Osteoblast (primary cell): ENCODE measurements at regions not wholly inside any gene's neighbourhood (a gene's known extent, or its start where the extent isn't known, plus 50 kb on each side); places are given as distances from the start of the nearest gene placed in this dataset.

ENCODE experiments used
- DNase-seq: peaks from one replicate; pipeline ENCODE4 v3.0.0; 2011; ENCODE audit warnings: low spot score, mixed read lengths; ENCODE audit not compliant: insufficient read length; ENCODE audit errors: missing footprints
- H2AFZ ChIP-seq: 2 replicates; pipeline ENCODE4 v1.6.0; 2011; ENCODE audit warnings: mild to moderate bottlenecking, low read length
- H3K27ac ChIP-seq: 2 replicates; pipeline ENCODE4 v1.5.1; 2011; ENCODE audit warnings: mild to moderate bottlenecking, low read depth, low read length, moderate library complexity
- H3K27me3 ChIP-seq: 2 replicates; pipeline ENCODE4 v1.6.0; 2012; ENCODE audit warnings: mild to moderate bottlenecking, control low read depth, inconsistent platforms, low read length, moderate library complexity; ENCODE audit not compliant: insufficient read depth
- H3K36me3 ChIP-seq: 2 replicates; pipeline ENCODE4 v1.5.1; 2011; ENCODE audit warnings: mild to moderate bottlenecking, low read length, control low read depth, moderate library complexity; ENCODE audit not compliant: insufficient read depth
- H3K4me1 ChIP-seq: 2 replicates; pipeline ENCODE4 v1.5.1; 2011; ENCODE audit warnings: mild to moderate bottlenecking, low read length, control low read depth, moderate library complexity; ENCODE audit not compliant: insufficient read depth
- H3K4me2 ChIP-seq: 2 replicates; pipeline ENCODE4 v1.6.0; 2011; ENCODE audit warnings: mild to moderate bottlenecking, low read length; ENCODE audit not compliant: insufficient read depth
- H3K4me3 ChIP-seq: fragments of 200-600 bp; sonication (generic); 3 replicates; pipeline ENCODE4 v1.5.1; 2012; ENCODE audit warnings: mild to moderate bottlenecking, low read length, inconsistent platforms; ENCODE audit not compliant: insufficient read depth
- H3K79me2 ChIP-seq: 2 replicates; pipeline ENCODE4 v1.6.0; 2012; ENCODE audit warnings: mild to moderate bottlenecking, low read length, control low read depth, inconsistent platforms; ENCODE audit not compliant: insufficient read depth
- H3K9me3 ChIP-seq: 2 replicates; pipeline ENCODE4 v1.5.1; 2011; ENCODE audit warnings: low read depth, low read length, control low read depth
- H4K20me1 ChIP-seq: 2 replicates; pipeline ENCODE4 v1.6.0; 2012; ENCODE audit warnings: mild to moderate bottlenecking, low read length, control low read depth; ENCODE audit not compliant: insufficient read depth
- TF ChIP-seq, protein P1 (sequence below): IDR thresholded peaks from 2 replicates; pipeline ENCODE4 v1.5.1; 2011; ENCODE audit warnings: mild to moderate bottlenecking, low read depth, low read length, moderate library complexity; ENCODE audit errors: extremely low read depth

DNA sequence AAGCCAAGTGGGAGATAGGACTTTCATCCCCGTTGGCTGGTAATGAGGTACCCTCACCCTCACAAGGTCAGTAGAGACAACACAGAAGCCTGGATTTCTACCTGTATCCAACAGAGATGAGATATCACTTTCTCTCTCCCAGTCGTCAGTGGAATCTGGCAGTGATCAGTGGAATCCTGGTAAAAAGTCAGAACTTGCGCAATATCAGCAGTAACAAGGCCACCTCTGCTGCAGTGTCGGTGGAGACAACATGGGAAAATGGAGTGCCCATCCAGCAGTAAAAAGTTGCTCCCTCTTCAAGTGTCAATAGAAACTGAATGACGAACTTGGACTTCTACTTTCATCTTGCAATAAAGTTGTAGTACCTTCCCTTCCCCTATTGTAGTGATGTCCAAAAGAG, 615.9 kb downstream of the ETS1 start:
- no peak overlapping the region for H3K4me2 ChIP-seq
- TF ChIP-seq, protein P1, sequence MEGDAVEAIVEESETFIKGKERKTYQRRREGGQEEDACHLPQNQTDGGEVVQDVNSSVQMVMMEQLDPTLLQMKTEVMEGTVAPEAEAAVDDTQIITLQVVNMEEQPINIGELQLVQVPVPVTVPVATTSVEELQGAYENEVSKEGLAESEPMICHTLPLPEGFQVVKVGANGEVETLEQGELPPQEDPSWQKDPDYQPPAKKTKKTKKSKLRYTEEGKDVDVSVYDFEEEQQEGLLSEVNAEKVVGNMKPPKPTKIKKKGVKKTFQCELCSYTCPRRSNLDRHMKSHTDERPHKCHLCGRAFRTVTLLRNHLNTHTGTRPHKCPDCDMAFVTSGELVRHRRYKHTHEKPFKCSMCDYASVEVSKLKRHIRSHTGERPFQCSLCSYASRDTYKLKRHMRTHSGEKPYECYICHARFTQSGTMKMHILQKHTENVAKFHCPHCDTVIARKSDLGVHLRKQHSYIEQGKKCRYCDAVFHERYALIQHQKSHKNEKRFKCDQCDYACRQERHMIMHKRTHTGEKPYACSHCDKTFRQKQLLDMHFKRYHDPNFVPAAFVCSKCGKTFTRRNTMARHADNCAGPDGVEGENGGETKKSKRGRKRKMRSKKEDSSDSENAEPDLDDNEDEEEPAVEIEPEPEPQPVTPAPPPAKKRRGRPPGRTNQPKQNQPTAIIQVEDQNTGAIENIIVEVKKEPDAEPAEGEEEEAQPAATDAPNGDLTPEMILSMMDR: no peak

GRCh38 chr11:127966821-127967220, 620.5 kb downstream of the ETS1 start:
- Histone ChIP-seq H3K4me1 (peaks cover 13% of the 10 kb centered on the region), H3K4me2 (no peak overlapping the region), H3K4me3 (no peak overlapping the region), H3K79me2 (no peaks in the 10 kb centered on the region), H2AFZ (no peak overlapping the region), H3K27me3 (no peaks in the 10 kb centered on the region), H3K27ac (no peak overlapping the region), H3K9me3 (no peaks in the 10 kb centered on the region), H3K36me3 (no peaks in the 10 kb centered on the region), H4K20me1 (no peaks in the 10 kb centered on the region)
- TF ChIP-seq, protein P1: no peak
- DNase-seq: no peak

More for the DNA sequence above, 615.9 kb downstream of the ETS1 start:
- DNase-seq: no peak
- Histone ChIP-seq H3K4me1 (peaks cover 7% of the 10 kb centered on the region), H4K20me1 (no peaks in the 10 kb centered on the region), H3K27ac (no peak overlapping the region), H2AFZ (no peak overlapping the region), H3K9me3 (no peaks in the 10 kb centered on the region), H3K36me3 (no peaks in the 10 kb centered on the region), H3K79me2 (no peaks in the 10 kb centered on the region), H3K4me3 (no peak overlapping the region), H3K27me3 (no peaks in the 10 kb centered on the region)

- Histone ChIP-seq H3K4me3 (no peak overlapping the region), H2AFZ (peak overlapping the region; percentile 61), H3K4me1 (peaks cover 13% of the 10 kb centered on the region), H3K9me3 (no peaks in the 10 kb centered on the region), H3K27ac (no peak overlapping the region), H3K27me3 (no peaks in the 10 kb centered on the region), H4K20me1 (no peaks in the 10 kb centered on the region), H3K4me2 (peak overlapping the region; percentile 33), H3K79me2 (no peaks in the 10 kb centered on the region), H3K36me3 (no peaks in the 10 kb centered on the region)
- TF ChIP-seq, protein P1: no peak
- no peak for DNase-seq
Observed at GRCh38 chr11:127965939-127966668, 621.3 kb downstream of the ETS1 start.

DNA sequence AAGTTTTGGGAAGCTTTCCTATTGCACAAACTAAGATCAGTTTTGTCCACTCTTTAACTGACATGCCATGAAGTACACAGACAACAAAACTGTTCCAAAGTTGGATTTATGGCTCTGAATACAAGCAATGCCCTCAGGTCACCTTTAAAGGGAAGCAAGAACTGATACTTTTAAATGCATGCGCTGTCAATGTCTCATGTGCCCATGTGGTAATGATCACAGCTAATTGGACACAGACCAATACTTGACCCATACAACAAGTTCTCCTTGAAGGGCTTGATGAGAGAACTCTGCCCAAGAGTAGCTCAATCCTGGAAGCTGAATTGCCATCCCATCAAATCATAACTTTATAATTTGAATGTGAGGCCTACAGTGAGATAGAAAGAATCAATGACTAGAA, 624.9 kb downstream of the ETS1 start:
- Histone ChIP-seq H4K20me1 (no peaks in the 10 kb centered on the region), H3K4me2 (no peak overlapping the region), H2AFZ (no peak overlapping the region), H3K79me2 (no peaks in the 10 kb centered on the region), H3K27me3 (no peaks in the 10 kb centered on the region), H3K36me3 (no peaks in the 10 kb centered on the region), H3K27ac (no peak overlapping the region), H3K4me1 (peaks cover 13% of the 10 kb centered on the region), H3K4me3 (no peak overlapping the region), H3K9me3 (no peaks in the 10 kb centered on the region)
- TF ChIP-seq, protein P1: no peak
- DNase-seq: no peak
